CD8-positive, alpha-beta memory T cell (primary cell): ENCODE measurements at regions not wholly inside any gene's neighbourhood (a gene's known extent, or its start where the extent isn't known, plus 50 kb on each side); places are given as distances from the start of the nearest gene placed in this dataset.

ENCODE experiments used
- CTCF ChIA-PET: fragments of 350-600 bp; sonication (Branson Sonifier 250); formaldehyde crosslinking; loops from one replicate; lab custom pipeline; 2021; ENCODE audit warnings: antibody characterized with exemption; lab: Charles Lee
- POLR2A ChIA-PET: fragments of 350-600 bp; sonication (Branson Sonifier 250); formaldehyde crosslinking; loops from one replicate; lab custom pipeline; 2021; ENCODE audit warnings: antibody characterized with exemption; lab: Charles Lee
- DNase-seq, 5 donors: peaks; one replicate each; pipeline versions ENCODE4 v3.0.0 to v3.0.0-alpha.2; 2020 to 2022; ENCODE audit warnings: mixed read lengths in 1 of 5
- H3K27ac ChIP-seq: one replicate; pipeline ENCODE4 v1.7.0; 2013; ENCODE audit warnings: low read depth, mild to moderate bottlenecking, low read length, moderate library complexity
- H3K27me3 ChIP-seq: 2 replicates; pipeline ENCODE4 v1.7.0; 2013; ENCODE audit warnings: low read length, mild to moderate bottlenecking; ENCODE audit not compliant: insufficient read depth, poor library complexity, severe bottlenecking
- H3K36me3 ChIP-seq: 2 replicates; pipeline ENCODE4 v1.7.0; 2013; ENCODE audit warnings: mild to moderate bottlenecking, low read length, moderate library complexity; ENCODE audit not compliant: insufficient read depth
- H3K4me1 ChIP-seq: 2 replicates; pipeline ENCODE4 v1.7.0; 2013; ENCODE audit warnings: mild to moderate bottlenecking, low read length, moderate library complexity; ENCODE audit not compliant: insufficient read depth
- H3K4me3 ChIP-seq: 2 replicates; pipeline ENCODE4 v1.7.0; 2013; ENCODE audit warnings: mild to moderate bottlenecking, low read length
- H3K9me3 ChIP-seq: 2 replicates; pipeline ENCODE4 v1.7.0; 2013; ENCODE audit warnings: mild to moderate bottlenecking, low read length
- H3K27ac Mint-ChIP-seq, 8 donors: one replicate each; pipeline ENCODE4 v1.8.0; 2020 to 2021; ENCODE audit warnings: mixed read lengths in 8 of 8, mild to moderate bottlenecking in 6 of 8, inconsistent platforms in 3 of 8, moderate library complexity in 3 of 8
- H3K27me3 Mint-ChIP-seq, 2 donors: one replicate each; pipeline ENCODE4 v1.8.0; 2020 to 2021; ENCODE audit warnings: mixed read lengths in 2 of 2, mild to moderate bottlenecking in 1 of 2, moderate library complexity in 1 of 2
- H3K36me3 Mint-ChIP-seq, 3 donors: one replicate each; pipeline ENCODE4 v1.8.0; 2020 to 2021; ENCODE audit warnings: mixed read lengths in 3 of 3, inconsistent platforms in 1 of 3, mild to moderate bottlenecking in 1 of 3
- H3K4me1 Mint-ChIP-seq, 3 donors: one replicate each; pipeline ENCODE4 v1.8.0; 2020 to 2021; ENCODE audit warnings: mixed read lengths in 3 of 3, inconsistent platforms in 1 of 3, mild to moderate bottlenecking in 1 of 3
- H3K4me3 Mint-ChIP-seq, 7 donors: one replicate each; pipeline ENCODE4 v1.8.0; 2020 to 2021; ENCODE audit warnings: mixed read lengths in 7 of 7, mild to moderate bottlenecking in 6 of 7, moderate library complexity in 4 of 7, inconsistent platforms in 2 of 7
- H3K9me3 Mint-ChIP-seq, 5 donors: one replicate each; pipeline ENCODE4 v1.8.0; 2020 to 2022; ENCODE audit warnings: mixed read lengths in 5 of 5, mild to moderate bottlenecking in 3 of 5, moderate library complexity in 2 of 5, inconsistent platforms in 1 of 5

DNA sequence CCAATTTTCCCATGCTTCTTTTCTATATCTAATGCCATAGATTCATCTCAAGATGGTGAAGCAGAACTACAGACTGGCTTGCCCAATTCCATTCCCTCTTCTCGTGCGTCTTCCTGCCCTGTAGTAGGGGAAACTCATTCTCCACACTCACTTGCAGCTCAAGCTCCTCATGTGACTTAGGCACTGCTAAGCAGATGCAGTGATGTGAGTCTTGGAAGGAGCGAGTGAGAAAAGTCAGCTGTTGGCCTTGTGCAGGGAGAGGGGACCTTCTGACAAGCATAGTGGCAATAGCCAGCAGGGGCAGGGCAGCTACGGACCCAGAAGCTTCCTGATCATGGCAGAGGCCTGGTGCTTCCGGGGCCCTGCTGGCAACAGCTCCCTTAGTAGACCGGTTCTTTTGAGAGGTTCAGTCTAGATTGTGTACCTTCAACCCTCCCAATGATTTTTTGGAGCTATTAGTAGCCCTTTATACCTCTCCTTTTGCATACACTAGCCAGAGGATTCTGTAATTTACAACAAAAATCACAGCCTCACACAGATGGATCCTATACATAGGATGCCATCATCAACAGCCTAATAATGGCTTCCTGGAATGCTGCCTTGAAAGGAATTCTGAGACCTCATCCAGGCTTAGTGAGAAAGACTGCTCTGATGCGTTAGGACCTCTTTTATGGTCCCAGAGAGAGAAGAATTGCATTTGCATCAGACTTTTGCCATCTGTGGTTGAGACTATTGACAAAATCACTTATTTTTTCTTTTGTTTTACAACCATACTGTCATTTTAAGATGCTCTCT lies 121.5 kb upstream of the RIPOR2 start:
- Mint-ChIP-seq H3K27ac (peak overlapping the region in 7 of 8 donors; percentile 57 to 98 (median 82)), H3K4me3 (peak overlapping the region in 4 of 7 donors; percentile 20 to 70 (median 39)), H3K4me1 (peaks cover 49 to 61% (median 49%) of the 10 kb centered on the region in 3 donors), H3K36me3 (no peaks in the 10 kb centered on the region), H3K27me3 (peaks cover 0 to 2% of the 10 kb centered on the region in 2 donors), H3K9me3 (no peaks in the 10 kb centered on the region)
- Histone ChIP-seq H3K27ac (peak overlapping the region; percentile 41), H3K36me3 (no peaks in the 10 kb centered on the region), H3K4me1 (peaks cover 39% of the 10 kb centered on the region), H3K9me3 (no peaks in the 10 kb centered on the region), H3K27me3 (no peaks in the 10 kb centered on the region), H3K4me3 (peak overlapping the region; percentile 13)
- no peak for DNase-seq
- POLR2A ChIA-PET: interaction anchor here (0.6 kb wide), 1 partner anchor 28 kb away, joined by 5 read pairs; no protein-coding TSS in a partner anchor
- CTCF ChIA-PET: interaction anchor here (2.2 kb wide), 1 partner anchor 31 kb away, joined by 10 read pairs; no protein-coding TSS in a partner anchor

- H3K4me1 ChIP-seq: peaks cover 37% of the 10 kb centered on the region
- peaks cover 37 to 49% (median 38%) of the 10 kb centered on the region in 3 donors for H3K4me1 Mint-ChIP-seq
- H3K36me3 ChIP-seq: no peaks in the 10 kb centered on the region
- no peaks in the 10 kb centered on the region for H3K9me3 Mint-ChIP-seq
- H3K4me3 Mint-ChIP-seq: no peak overlapping the region
- H3K27ac ChIP-seq: no peak overlapping the region
- H3K9me3 ChIP-seq: no peaks in the 10 kb centered on the region
- no peak for DNase-seq
- peaks cover 0 to 2% of the 10 kb centered on the region in 2 donors for H3K27me3 Mint-ChIP-seq
- ChIA-PET CTCF (no interaction called here), POLR2A (no interaction called here)
- H3K27ac Mint-ChIP-seq: no peak overlapping the region
- H3K36me3 Mint-ChIP-seq: no peaks in the 10 kb centered on the region
- no peak overlapping the region for H3K4me3 ChIP-seq
- H3K27me3 ChIP-seq: no peaks in the 10 kb centered on the region
These were observed 122.7 kb upstream of the RIPOR2 start for GRCh38 chr6:25058441-25058840.

DNA sequence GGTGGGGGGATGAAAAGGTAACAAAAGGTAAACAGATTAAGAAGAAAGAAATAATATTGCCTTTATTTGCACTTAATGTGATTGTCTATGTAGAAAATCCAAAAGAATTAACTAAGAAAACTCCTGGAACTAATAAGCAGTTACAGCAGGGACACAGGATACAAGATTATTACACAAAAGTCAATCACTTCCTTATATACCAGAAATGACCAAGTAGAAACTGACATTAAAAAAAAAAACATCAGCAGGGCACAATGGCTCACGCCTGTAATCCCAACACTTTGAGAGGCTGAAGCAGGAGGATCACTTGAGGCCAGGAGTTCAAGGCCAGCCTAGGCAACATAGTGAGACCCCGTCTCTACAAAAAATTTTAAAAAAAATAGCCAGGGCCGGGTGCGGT lies 123.2 kb upstream of the RIPOR2 start:
- Mint-ChIP-seq H3K27me3 (peaks cover 0 to 2% of the 10 kb centered on the region in 2 donors), H3K27ac (peak overlapping the region in 1 of 8 donors; percentile 12), H3K9me3 (no peaks in the 10 kb centered on the region), H3K4me1 (peaks cover 32 to 44% (median 33%) of the 10 kb centered on the region in 3 donors), H3K4me3 (no peak overlapping the region), H3K36me3 (no peaks in the 10 kb centered on the region)
- Histone ChIP-seq H3K4me1 (peaks cover 32% of the 10 kb centered on the region), H3K27me3 (no peaks in the 10 kb centered on the region), H3K9me3 (no peaks in the 10 kb centered on the region), H3K27ac (no peak overlapping the region), H3K4me3 (no peak overlapping the region), H3K36me3 (no peaks in the 10 kb centered on the region)
- no peak for DNase-seq
- ChIA-PET POLR2A (no interaction called here), CTCF (no interaction called here)

DNA sequence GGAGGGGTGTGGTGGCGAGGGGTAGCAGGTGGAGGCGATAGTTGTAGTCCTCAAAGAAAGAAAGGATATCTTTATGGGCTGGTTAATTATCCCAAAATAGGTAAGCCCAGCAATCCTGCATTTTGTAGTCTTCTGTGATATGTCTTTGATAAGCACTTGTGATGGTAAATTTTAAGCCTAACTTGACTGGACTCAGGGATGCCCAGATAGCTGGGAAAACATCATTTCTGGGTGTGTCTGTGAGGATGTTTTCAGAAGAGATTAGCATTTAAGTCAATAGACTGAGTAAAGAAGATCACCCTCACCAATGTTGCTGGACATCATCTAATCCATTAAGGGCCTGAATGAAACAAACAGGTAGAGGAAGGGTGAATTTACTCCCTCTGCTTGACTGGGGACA lies 124.8 kb upstream of the RIPOR2 start:
- DNase-seq: no peak
- ChIA-PET CTCF (interaction anchor here (2.3 to 2.7 kb wide), 2 partner anchors 10 to 17 kb away, joined by 8 to 10 read pairs; no protein-coding TSS in a partner anchor), POLR2A (no interaction called here)
- peaks cover 0 to 2% of the 10 kb centered on the region in 2 donors for H3K27me3 Mint-ChIP-seq
- no peaks in the 10 kb centered on the region for H3K36me3 Mint-ChIP-seq
- no peaks in the 10 kb centered on the region for H3K27me3 ChIP-seq
- peaks cover 20 to 32% (median 21%) of the 10 kb centered on the region in 3 donors for H3K4me1 Mint-ChIP-seq
- no peaks in the 10 kb centered on the region for H3K9me3 ChIP-seq
- H3K4me3 ChIP-seq: no peak overlapping the region
- no peaks in the 10 kb centered on the region for H3K36me3 ChIP-seq
- H3K27ac ChIP-seq: no peak overlapping the region
- peaks cover 22% of the 10 kb centered on the region for H3K4me1 ChIP-seq
- no peaks in the 10 kb centered on the region for H3K9me3 Mint-ChIP-seq
- H3K4me3 Mint-ChIP-seq: no peak overlapping the region
- no peak overlapping the region for H3K27ac Mint-ChIP-seq

DNA sequence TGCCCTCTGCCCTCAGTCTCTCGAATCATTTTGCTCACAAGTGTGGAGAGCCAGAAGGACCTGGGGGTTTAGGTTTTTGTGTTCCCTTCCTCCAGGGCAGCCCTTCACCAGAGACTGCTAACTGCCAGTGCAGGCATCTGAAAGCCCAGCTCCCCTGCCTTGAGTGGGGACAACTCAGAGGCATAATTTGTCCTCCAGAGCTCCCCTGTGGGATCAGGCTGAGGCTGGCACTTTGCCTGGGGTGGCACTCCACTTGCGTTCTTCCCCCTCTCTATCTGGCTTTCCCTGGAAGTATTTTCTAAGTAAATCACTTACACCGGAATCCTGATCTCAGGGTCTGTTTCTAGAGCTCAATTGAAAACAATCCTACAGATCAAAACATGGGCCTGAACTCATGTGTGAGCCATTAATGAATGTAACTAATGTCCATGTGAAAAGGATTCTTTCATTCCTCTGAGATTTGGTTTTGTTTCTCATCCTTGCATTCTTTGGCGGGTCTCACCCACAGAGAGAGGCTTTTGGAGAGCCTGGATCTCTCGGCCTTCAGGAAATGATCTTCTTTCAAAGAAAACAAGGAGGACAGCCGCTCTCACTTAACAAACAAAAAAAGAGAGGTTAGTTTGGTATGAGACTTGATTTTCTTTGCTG lies 125.7 kb upstream of the RIPOR2 start:
- ChIA-PET CTCF (interaction anchor here (2.3 to 2.7 kb wide), 2 partner anchors 10 to 18 kb away, joined by 8 to 10 read pairs; no protein-coding TSS in a partner anchor), POLR2A (no interaction called here)
- Mint-ChIP-seq H3K27me3 (no peaks in the 10 kb centered on the region), H3K4me3 (no peak overlapping the region), H3K4me1 (peaks cover 11 to 23% (median 12%) of the 10 kb centered on the region in 3 donors), H3K36me3 (no peaks in the 10 kb centered on the region), H3K9me3 (no peaks in the 10 kb centered on the region), H3K27ac (no peak overlapping the region)
- H3K4me1 ChIP-seq: peaks cover 13% of the 10 kb centered on the region
- no peak overlapping the region for H3K4me3 ChIP-seq
- no peak for DNase-seq
- no peaks in the 10 kb centered on the region for H3K9me3 ChIP-seq
- H3K36me3 ChIP-seq: no peaks in the 10 kb centered on the region
- H3K27ac ChIP-seq: no peak overlapping the region
- H3K27me3 ChIP-seq: no peaks in the 10 kb centered on the region

DNA sequence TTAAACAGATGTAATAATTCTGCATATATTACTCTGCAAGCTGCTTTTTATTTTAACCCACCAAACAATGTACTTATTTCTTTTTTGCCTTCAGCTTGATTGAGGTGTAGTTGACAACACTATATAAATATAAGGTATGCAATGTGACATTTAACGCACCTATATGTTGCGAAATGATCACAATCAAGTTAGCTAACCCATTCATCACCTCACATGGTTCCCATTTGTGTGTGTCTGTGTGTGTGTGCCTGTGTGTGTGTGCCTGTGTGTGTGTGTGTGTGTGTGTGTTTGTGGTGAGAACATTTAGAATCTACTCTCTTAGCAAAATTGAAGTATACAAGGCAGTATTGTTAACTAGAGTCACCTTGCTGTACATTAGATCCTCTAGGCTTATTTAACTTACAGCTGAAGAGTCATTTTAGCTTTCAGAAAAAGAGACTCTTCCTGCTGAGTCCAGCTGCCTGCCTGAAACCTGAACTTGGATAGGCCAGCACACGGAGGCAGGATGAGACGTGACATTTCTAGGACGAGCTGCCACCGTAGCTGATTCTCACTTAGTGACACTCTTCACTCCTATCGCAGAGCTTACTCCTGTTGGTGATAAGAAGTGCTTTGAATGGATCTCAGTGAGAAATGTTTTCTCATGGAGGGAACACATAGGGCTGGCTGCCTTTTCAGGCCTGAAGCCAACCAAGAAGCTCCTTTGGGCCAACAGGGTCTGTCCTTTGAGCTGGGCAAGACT lies 126.5 kb upstream of the RIPOR2 start:
- CTCF ChIA-PET: interaction anchor here (0.6 to 3.0 kb wide), 4 partner anchors 9 to 22 kb away, joined by 3 to 11 read pairs (median 8); no protein-coding TSS in a partner anchor
- POLR2A ChIA-PET: no interaction called here

DNA sequence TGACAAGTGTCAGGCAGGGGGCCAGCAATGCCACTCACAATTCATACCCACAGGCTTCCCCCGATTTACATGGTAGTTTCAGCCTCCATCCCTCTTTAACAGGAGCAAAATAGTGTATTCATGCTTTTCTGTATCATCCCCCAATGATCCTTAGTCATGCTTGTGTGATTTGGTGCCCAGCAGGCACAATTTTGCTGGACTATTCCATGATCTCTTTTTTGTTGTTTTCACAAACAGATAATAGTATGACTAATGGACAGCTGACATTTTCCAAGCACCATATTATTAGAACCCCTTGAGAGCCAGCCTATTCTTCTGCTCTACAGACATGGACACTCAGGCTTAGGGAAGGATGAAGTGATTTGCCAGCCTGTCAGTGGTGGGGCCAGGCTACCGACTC lies 128.2 kb upstream of the RIPOR2 start:
- Histone ChIP-seq H3K9me3 (no peaks in the 10 kb centered on the region), H3K4me3 (no peak overlapping the region), H3K27me3 (no peaks in the 10 kb centered on the region), H3K36me3 (no peaks in the 10 kb centered on the region), H3K4me1 (no peaks in the 10 kb centered on the region), H3K27ac (no peak overlapping the region)
- ChIA-PET CTCF (interaction anchor here (1.0 to 3.0 kb wide), 2 partner anchors 21 to 46 kb away, joined by 3 to 11 read pairs; no protein-coding TSS in a partner anchor), POLR2A (interaction anchor here (0.6 kb wide), 1 partner anchor 77 kb away, joined by 3 read pairs; no protein-coding TSS in a partner anchor)
- Mint-ChIP-seq H3K4me1 (peaks cover 0 to 7% (median 2%) of the 10 kb centered on the region in 3 donors), H3K36me3 (no peaks in the 10 kb centered on the region), H3K4me3 (no peak overlapping the region), H3K27ac (no peak overlapping the region), H3K27me3 (no peaks in the 10 kb centered on the region), H3K9me3 (no peaks in the 10 kb centered on the region)
- DNase-seq: no peak

More for the DNA sequence above, 126.5 kb upstream of the RIPOR2 start:
- no peaks in the 10 kb centered on the region for H3K27me3 Mint-ChIP-seq
- H3K4me1 ChIP-seq: peaks cover 5% of the 10 kb centered on the region
- H3K27ac Mint-ChIP-seq: no peak overlapping the region
- H3K36me3 Mint-ChIP-seq: no peaks in the 10 kb centered on the region
- no peak overlapping the region for H3K27ac ChIP-seq
- peaks cover 3 to 15% (median 5%) of the 10 kb centered on the region in 3 donors for H3K4me1 Mint-ChIP-seq
- no peaks in the 10 kb centered on the region for H3K27me3 ChIP-seq
- H3K9me3 Mint-ChIP-seq: no peaks in the 10 kb centered on the region
- H3K36me3 ChIP-seq: no peaks in the 10 kb centered on the region
- H3K9me3 ChIP-seq: no peaks in the 10 kb centered on the region
- no peak for DNase-seq
- H3K4me3 ChIP-seq: no peak overlapping the region
- H3K4me3 Mint-ChIP-seq: no peak overlapping the region
